Tibial artery (tissue), 4 donors: ENCODE measurements at regions not wholly inside any gene's neighbourhood (a gene's known extent, or its start where the extent isn't known, plus 50 kb on each side); places are given as distances from the start of the nearest gene placed in this dataset.
"Not testable (repeated sequence)": the region's sequence is repeated elsewhere in the genome, so short reads cannot be mapped to it uniquely, and the experiment has no call there.

Source experiments
- DNase-seq, 2 donors: peaks; one replicate each; pipeline ENCODE4 v3.0.0-alpha.2; 2019
- H3K27ac ChIP-seq, 2 donors: fragments of 200-600 bp; sonication (generic) in 1 of 2; 1 replicate in 1 of 2; 2 replicates in 1 of 2; pipeline ENCODE4 v1.5.1; 2018 to 2019; ENCODE audit warnings: mild to moderate bottlenecking in 1 of 2
- H3K27me3 ChIP-seq, 2 donors: fragments of 200-600 bp; sonication (generic) in 1 of 2; one replicate each; pipeline versions ENCODE4 v1.5.1 to v1.6.0; 2016 to 2019
- H3K36me3 ChIP-seq, 3 donors: fragments of 200-600 bp; sonication (generic) in 2 of 3; one replicate each; pipeline ENCODE4 v1.5.1; 2016 to 2019; ENCODE audit warnings: mild to moderate bottlenecking in 2 of 3
- H3K4me1 ChIP-seq, 4 donors: fragments of 200-600 bp; sonication (generic) in 2 of 4; 1 replicate in 3 of 4; 2 replicates in 1 of 4; pipeline ENCODE4 v1.5.1; 2016 to 2019
- H3K4me3 ChIP-seq, 2 donors: fragments of 200-600 bp; sonication (generic) in 1 of 2; 1 replicate in 1 of 2; 2 replicates in 1 of 2; pipeline ENCODE4 v1.5.1; 2018 to 2019; ENCODE audit warnings: mild to moderate bottlenecking in 2 of 2
- H3K9me3 ChIP-seq, 3 donors: fragments of 200-600 bp; sonication (generic) in 1 of 3; one replicate each; pipeline ENCODE4 v1.5.1; 2016 to 2019
- intact Hi-C: fragments of 100-400 bp; cut with DNase I; formaldehyde crosslinking; loops from one replicate; pipeline ENCODE4 v1.15.0; 2023; ENCODE audit warnings: low total_unique reads
- TF ChIP-seq, protein P1 (sequence below), 2 experiments: fragments of 200-600 bp in 1 of 2; fragments of 450-650 bp in 1 of 2; IDR thresholded peaks; one replicate each; pipeline ENCODE4 v1.5.1; 2017 to 2019; ENCODE audit warnings: antibody characterized with exemption in 2 of 2, mild to moderate bottlenecking in 1 of 2, moderate library complexity in 1 of 2

DNA sequence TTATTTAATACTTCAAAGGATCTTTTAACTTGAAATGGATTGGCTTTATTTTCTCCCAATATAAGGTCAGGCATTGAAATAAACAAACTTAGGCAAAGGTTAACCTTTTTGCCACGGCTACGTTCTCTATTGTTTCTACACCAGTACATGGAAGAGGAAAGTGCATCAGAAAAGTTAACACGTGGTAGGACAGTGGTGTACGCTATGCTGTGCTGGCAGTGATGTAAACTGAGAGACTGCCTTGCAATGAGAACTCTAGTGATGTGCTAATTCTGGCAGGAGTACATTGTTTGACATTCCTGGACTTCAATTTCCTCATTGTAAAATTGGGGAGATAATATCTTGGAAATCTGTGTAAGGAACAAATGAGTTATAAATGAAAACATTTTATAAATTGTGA, 208.2 kb downstream of the TMA16 start:
- no peak overlapping the region for H3K27ac ChIP-seq
- intact Hi-C loops: no loop called here
- H3K27me3 ChIP-seq: no peaks in the 10 kb centered on the region
- TF ChIP-seq, protein P1, sequence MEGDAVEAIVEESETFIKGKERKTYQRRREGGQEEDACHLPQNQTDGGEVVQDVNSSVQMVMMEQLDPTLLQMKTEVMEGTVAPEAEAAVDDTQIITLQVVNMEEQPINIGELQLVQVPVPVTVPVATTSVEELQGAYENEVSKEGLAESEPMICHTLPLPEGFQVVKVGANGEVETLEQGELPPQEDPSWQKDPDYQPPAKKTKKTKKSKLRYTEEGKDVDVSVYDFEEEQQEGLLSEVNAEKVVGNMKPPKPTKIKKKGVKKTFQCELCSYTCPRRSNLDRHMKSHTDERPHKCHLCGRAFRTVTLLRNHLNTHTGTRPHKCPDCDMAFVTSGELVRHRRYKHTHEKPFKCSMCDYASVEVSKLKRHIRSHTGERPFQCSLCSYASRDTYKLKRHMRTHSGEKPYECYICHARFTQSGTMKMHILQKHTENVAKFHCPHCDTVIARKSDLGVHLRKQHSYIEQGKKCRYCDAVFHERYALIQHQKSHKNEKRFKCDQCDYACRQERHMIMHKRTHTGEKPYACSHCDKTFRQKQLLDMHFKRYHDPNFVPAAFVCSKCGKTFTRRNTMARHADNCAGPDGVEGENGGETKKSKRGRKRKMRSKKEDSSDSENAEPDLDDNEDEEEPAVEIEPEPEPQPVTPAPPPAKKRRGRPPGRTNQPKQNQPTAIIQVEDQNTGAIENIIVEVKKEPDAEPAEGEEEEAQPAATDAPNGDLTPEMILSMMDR (IDR thresholded peaks at IDR 0.05): no peak
- H3K4me1 ChIP-seq: no peaks in the 10 kb centered on the region
- no peak for DNase-seq
- no peak overlapping the region for H3K4me3 ChIP-seq
- H3K9me3 ChIP-seq: no peaks in the 10 kb centered on the region
- H3K36me3 ChIP-seq: no peaks in the 10 kb centered on the region

DNA sequence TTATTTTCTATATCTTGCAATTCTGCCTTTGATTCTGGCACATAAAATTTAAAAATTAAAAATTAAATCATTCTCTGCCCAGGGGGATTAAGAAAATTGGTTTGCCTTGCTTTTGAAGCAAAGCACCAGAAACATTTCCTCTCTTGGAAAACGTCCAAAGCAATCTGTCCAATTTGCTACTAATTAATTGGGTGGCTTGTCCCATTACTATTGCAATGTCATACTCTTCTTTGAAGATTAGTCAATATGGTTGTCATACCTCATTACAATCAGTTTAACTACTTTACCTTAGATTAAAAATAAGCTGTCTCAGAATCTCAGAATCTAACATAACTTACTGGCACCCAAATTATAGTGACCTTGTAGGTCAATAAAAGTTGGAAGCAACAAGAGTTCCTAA, 208.8 kb downstream of the TMA16 start:
- H3K4me3 ChIP-seq: no peak overlapping the region
- H3K9me3 ChIP-seq: no peaks in the 10 kb centered on the region
- H3K27ac ChIP-seq: no peak overlapping the region
- TF ChIP-seq, protein P1 (IDR thresholded peaks at IDR 0.05): no peak
- no peak for DNase-seq
- H3K27me3 ChIP-seq: no peaks in the 10 kb centered on the region
- H3K36me3 ChIP-seq: no peaks in the 10 kb centered on the region
- H3K4me1 ChIP-seq: no peaks in the 10 kb centered on the region
- intact Hi-C loops: no loop called here

DNA sequence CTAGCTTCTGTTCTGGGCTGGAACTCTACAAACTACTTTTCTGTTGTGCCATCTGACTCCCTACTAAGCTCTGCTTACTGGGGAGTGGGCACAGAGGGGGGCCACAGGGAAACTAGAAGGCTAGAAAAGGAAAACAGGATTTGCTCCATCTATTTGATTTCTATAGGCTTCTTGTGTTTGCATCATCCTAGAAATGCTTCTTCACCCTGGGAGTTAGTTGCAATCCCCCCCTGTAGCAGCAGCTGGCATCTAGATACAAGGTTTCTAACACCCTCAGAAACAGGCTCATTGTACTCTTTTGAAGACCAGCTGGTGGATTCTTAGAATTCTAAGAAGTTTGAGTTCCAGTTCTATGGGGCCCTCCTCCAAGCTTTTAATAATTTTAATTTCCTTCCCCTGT, 213.4 kb downstream of the TMA16 start:
- no peak for DNase-seq
- TF ChIP-seq, protein P1 (IDR thresholded peaks at IDR 0.05): no peak
- no peaks in the 10 kb centered on the region for H3K36me3 ChIP-seq
- intact Hi-C loops: no loop called here
- no peaks in the 10 kb centered on the region for H3K27me3 ChIP-seq
- no peaks in the 10 kb centered on the region for H3K4me1 ChIP-seq
- H3K27ac ChIP-seq: no peak overlapping the region
- H3K4me3 ChIP-seq: no peak overlapping the region
- no peaks in the 10 kb centered on the region for H3K9me3 ChIP-seq

DNA sequence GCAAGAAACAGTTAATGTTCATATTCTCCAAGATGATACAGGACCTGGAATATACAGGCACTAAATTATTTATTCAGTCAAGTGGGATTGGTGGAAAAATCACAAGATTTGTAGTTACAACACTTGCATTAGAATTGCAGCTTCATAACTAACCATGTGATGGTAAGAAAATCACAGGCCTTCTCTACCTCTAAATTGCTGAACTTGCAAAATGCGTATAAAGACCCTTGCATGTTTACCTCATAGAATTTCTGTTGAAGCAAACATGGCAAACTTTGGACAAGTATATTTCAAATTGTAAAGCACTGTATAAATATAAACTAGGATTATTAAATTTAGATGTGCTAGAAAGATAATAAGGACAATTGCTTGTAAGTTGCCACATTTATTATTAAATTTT, 215.1 kb downstream of the TMA16 start:
- intact Hi-C loops: no loop called here
- no peaks in the 10 kb centered on the region for H3K9me3 ChIP-seq
- TF ChIP-seq, protein P1 (IDR thresholded peaks at IDR 0.05): no peak

DNA sequence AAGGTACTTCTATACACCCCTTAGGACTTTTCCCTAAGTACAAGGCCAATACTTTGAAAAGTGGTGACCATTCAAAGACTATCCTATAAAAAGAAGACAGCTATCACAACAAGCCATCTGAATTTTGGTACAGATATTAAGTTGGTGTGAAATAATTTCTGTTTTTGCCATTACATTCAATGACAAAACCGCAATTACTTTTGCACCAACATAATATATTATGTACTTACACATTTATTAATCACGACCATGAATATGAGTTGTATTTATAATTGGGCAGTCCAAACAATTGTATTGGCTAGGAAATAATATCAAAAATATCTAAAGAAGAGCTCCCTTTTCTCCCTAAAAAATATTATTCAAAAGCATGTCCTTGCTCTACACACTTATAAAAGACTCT, 215.7 kb downstream of the TMA16 start:
- no peak for DNase-seq
- H3K4me1 ChIP-seq: no peaks in the 10 kb centered on the region
- H3K27me3 ChIP-seq: no peaks in the 10 kb centered on the region
- H3K4me3 ChIP-seq: no peak overlapping the region
- TF ChIP-seq, protein P1 (IDR thresholded peaks at IDR 0.05): no peak
- no peaks in the 10 kb centered on the region for H3K36me3 ChIP-seq
- H3K9me3 ChIP-seq: no peaks in the 10 kb centered on the region
- intact Hi-C loops: no loop called here
- H3K27ac ChIP-seq: no peak overlapping the region

More for the DNA sequence above, 215.1 kb downstream of the TMA16 start:
- no peak overlapping the region for H3K27ac ChIP-seq
- no peak for DNase-seq
- no peak overlapping the region for H3K4me3 ChIP-seq
- H3K4me1 ChIP-seq: no peaks in the 10 kb centered on the region
- H3K36me3 ChIP-seq: no peaks in the 10 kb centered on the region
- H3K27me3 ChIP-seq: no peaks in the 10 kb centered on the region

DNA sequence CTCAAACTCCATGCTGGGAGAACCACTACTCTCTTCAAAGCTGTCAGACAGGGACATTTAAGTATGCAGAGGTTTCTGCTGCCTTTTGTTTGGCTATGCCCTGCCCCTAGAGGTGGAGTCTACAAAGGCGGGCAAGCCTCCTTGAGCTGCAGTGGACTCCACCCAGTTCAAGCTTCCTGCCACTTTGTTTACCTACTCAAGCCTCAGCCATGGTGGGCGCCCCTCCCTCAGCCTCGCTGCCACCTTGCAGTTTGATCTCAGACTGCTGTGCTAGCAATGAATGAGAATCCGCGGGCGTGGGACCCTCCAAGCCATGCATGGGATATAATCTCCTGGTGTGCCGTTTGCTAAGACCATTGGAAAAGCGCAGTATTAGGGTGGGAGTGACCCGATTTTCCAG, 230.0 kb downstream of the TMA16 start:
- H3K9me3 ChIP-seq, DNase-seq, H3K36me3 ChIP-seq, H3K27ac ChIP-seq, intact Hi-C loops, H3K4me1 ChIP-seq, H3K4me3 ChIP-seq, H3K27me3 ChIP-seq: not testable (repeated sequence)
